GM19351 (cell line): ENCODE measurements at regions not wholly inside any gene's neighbourhood (a gene's known extent, or its start where the extent isn't known, plus 50 kb on each side); places are given as distances from the start of the nearest gene placed in this dataset.

ENCODE experiments used
- ATAC-seq: cut with Tn5 transposase; IDR thresholded peaks from one replicate; pipeline ENCODE4 v1.9.1; 2021; ENCODE audit warnings: mild to moderate bottlenecking, moderate library complexity; ENCODE audit not compliant: unreplicated experiment

DNA sequence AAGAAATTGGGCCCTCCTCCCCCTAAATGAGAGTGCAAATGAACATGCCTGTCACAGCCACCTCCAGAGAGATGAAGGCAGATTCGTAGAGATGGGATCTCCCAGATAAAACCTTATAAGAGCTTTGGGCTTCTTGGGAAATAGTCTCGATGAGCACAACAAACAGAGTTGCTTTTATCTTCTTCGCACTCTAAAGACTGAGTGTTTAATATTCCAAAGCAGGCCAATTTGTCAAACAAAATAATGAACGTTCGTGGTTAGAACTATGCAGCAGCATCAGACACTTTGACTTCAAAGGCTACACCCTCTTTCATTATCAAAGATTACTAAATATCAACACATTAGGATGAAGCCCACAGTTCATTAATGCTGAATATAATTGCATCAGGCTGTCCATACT lies 256.2 kb downstream of the SKIDA1 start:
- no peak for ATAC-seq

DNA sequence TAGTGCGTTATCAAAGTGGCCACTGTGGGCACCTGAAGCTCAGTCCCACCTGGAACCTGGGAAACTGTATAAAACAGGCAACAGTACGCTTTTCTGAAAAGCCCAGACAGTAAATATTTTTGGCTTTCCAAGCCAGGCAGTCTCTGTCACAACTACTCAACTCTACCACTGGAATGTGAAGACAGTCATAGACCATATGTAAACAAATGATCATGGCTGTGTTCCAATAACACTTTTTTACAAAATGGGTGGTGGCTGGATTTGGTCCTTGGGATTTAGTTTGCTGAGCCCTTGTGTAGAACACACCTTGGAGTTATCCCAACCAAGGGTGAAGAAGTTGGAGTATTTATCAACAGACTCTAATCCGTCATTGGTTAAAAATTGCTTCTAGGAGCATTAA lies 259.9 kb downstream of the SKIDA1 start:
- ATAC-seq, result no peak

GRCh38 chr10:21264271-21264670 lies 261.2 kb downstream of the SKIDA1 start:
- no peak for ATAC-seq

GRCh38 chr10:21263839-21264238 lies 261.6 kb downstream of the SKIDA1 start:
- no peak for ATAC-seq

DNA sequence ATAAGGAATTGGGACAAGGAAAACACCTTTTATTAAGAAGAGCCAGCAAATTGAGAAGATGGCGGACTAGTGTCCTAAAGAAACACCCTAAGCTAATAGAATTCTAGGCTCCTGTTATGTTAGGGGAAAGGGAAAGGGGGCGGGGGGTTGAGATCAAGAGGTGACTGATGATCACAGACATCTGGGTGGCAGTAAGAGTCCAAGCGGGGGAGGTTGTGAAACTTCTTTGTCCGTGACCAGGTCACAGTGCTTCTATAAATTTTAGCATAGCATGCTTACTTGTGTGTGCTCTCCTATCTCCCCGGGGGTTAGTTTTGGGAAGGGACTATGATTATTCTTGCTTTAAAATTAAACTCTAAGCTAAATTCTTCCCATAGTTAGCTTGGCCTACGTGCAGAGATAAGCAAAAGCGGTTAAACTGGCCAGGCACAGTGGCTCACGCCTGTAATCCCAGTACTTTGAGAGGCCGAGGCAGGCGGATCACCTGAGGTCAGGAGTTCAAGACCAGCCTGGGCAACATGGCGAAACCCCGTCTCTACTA lies 262.1 kb downstream of the SKIDA1 start:
- ATAC-seq, result no peak

GRCh38 chr10:21261842-21262294 lies 263.6 kb downstream of the SKIDA1 start:
- ATAC-seq, result no peak

- ATAC-seq, result no peak
These were observed 264.9 kb downstream of the SKIDA1 start for GRCh38 chr10:21260506-21261149.

DNA sequence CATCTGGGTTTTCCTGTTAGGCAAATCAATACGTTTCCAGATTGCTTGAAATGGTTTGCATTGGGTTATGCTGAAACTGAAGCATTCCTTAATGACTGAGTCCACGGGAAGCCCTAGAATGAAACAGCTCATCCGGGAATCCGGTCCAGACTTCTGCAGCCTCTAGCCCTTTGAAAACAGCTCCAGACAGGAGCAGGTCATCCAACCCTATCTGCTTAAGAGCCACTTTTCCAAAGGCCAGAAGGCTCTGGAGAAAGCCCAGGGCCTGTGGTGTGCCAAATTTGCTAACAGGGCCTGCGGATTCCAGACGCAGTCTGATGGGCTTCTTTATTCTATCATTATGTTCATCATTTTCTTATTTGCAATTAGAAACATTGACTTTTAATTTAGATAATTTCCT lies 265.4 kb downstream of the SKIDA1 start:
- no peak for ATAC-seq

DNA sequence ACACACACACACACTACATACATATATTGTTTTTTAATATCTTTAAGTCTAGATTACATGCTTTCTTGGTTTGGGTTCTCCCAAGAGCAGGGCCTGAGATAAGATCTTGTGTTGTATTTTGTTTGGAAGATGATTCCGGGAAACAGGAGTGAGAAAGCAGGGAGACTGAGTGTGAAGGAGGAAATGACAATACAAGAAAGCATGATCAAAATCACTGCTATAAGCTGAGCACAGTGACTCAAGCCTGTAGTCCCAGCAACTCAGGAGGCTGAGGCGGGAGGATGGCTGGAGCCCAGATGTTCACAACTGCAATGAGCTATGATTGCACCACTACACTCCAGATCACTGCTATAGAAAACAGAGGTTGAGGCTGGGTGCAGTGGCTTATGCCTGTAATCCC lies 267.6 kb downstream of the SKIDA1 start:
- no peak for ATAC-seq

- no peak for ATAC-seq
These were observed 268.3 kb downstream of the SKIDA1 start for GRCh38 chr10:21257191-21257590.

- no peak for ATAC-seq
These were observed 276.0 kb downstream of the SKIDA1 start for GRCh38 chr10:21249435-21249834.

GRCh38 chr10:21247592-21247991 lies 277.9 kb downstream of the SKIDA1 start:
- ATAC-seq, result no peak

DNA sequence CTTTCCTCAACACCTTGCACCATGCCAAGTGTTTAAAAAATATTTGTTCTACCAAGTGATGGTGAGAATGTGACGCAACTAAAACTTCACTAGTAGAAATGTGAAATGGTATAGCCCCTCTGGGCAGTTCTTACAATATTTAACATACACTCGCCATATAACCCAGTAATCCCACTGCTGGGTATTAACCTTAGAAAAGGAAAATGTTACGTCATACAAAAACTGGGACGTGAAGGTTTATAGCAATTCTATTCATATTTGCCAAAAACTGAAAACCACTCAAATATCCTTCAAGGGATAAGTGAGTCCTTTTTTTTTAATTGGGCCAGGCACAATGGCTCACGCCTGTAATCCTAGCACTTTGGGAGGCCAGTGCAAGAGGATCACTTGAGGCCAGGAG lies 279.3 kb downstream of the SKIDA1 start:
- ATAC-seq, result no peak

GRCh38 chr10:21243748-21244257 lies 281.7 kb downstream of the SKIDA1 start:
- no peak for ATAC-seq

GRCh38 chr10:21242915-21243314 lies 282.6 kb downstream of the SKIDA1 start:
- no peak for ATAC-seq

- no peak for ATAC-seq
These were observed 286.8 kb downstream of the SKIDA1 start for GRCh38 chr10:21238717-21239116.

GRCh38 chr10:21238044-21238443 lies 287.4 kb downstream of the SKIDA1 start:
- no peak for ATAC-seq

DNA sequence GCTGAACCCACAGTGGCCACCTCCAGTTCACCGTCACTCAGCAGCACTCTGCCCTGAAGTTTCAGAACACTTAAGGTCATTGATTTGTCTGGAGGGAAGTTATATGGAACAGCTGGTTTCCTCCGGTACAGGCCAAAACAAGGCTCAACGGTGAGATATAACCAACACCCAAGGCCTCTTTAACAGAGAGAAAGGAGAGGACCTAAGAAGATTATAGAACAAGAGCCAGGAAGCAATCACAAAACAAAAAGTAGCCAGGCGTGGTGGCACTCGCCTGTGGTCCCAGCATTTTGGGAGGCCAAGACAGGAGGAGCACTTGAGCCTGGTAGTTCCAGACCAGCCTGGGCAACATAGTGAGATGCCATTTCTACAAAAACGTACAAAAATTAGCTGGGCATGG lies 290.7 kb downstream of the SKIDA1 start:
- ATAC-seq, result no peak

- peak; percentile 62 for ATAC-seq
These were observed 295.3 kb downstream of the SKIDA1 start for GRCh38 chr10:21230219-21230618.

- no peak for ATAC-seq
These were observed 307.6 kb downstream of the SKIDA1 start for GRCh38 chr10:21217748-21218367.

- ATAC-seq, result no peak
These were observed 308.4 kb downstream of the SKIDA1 start for GRCh38 chr10:21217107-21217506.

- ATAC-seq, result no peak
These were observed 311.2 kb downstream of the SKIDA1 start for GRCh38 chr10:21214329-21214728.
